ENCODE measurements at regions not wholly inside any gene's neighbourhood (a gene's known extent, or its start where the extent isn't known, plus 50 kb on each side); places are given as distances from the start of the nearest gene placed in this dataset.

DNA sequence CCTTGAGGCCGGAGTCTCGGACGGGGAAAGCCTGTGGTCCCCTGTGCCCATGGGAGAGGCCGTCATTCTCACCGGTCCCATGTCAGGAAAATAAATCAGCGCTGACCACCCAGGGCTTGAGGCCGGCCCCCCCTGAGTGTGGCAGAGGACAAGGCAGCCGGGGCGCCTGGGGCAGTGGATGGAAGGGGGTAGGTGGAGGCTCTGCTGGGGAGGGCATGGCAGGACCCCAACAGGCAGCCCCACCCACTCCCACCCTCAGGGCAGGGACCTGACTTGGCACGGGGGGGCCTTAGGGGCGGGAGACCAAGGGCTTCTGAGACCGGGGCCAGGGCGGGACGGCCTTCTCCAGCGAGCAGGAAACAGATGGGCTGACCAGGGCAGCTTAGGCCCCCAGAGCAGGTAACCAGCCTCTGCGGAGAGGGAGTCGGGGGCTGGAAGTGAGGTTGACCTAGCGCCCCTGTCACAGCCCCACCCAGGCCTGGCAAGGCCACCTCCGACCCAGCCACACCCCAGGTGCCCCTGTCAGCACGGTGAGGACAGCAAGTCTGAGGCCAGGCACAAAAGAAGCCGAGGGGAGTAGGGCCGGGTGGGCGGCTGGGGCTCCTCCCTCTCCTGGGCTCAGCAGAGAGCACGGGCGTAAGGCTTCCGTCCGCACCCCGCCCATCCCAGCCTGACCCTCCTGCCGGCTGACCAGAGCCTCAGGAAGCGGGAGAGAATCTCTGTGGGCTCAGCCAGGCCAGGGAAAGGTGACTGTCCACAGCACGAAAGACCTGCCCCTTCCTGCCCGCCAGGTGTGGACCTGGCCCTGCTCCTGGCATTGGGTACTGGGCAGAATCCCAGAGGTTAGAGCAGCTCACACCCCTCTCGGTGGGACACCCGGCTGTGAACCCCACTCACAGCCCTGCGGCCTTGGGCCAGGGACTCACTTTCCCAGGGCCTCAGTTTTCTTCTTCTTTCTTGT, 87.4 kb downstream of the FOXL3 start:
- TF ChIP-seq CTCF (IDR thresholded peaks at IDR 0.05) (no peak), POLR2A (IDR thresholded peaks at IDR 0.05) (no peak)
